ENCODE measurements at regions not wholly inside any gene's neighbourhood (a gene's known extent, or its start where the extent isn't known, plus 50 kb on each side); places are given as distances from the start of the nearest gene placed in this dataset.
"Not testable (repeated sequence)": the region's sequence is repeated elsewhere in the genome, so short reads cannot be mapped to it uniquely, and the experiment has no call there.

DNA sequence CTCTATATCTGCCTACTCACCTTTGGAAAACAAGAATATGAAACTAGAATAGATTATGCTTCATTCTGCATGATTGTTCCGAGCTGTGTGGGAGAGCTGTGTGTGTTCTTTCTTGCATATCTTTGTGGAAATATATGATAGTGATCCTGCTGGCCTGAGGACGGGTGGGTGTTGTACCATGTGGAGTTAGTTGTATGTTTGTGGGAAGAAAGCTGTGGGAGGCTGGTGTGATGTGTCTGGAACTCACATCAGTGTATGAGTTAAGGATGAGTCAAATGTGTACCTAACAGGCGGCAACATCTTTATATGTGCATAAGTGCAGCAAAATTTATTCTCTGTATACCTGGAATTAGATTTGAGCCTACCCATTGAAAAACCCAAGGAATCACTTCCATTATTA is 208.1 kb upstream of the ADGRL3 start:
- TF ChIP-seq, protein P1, sequence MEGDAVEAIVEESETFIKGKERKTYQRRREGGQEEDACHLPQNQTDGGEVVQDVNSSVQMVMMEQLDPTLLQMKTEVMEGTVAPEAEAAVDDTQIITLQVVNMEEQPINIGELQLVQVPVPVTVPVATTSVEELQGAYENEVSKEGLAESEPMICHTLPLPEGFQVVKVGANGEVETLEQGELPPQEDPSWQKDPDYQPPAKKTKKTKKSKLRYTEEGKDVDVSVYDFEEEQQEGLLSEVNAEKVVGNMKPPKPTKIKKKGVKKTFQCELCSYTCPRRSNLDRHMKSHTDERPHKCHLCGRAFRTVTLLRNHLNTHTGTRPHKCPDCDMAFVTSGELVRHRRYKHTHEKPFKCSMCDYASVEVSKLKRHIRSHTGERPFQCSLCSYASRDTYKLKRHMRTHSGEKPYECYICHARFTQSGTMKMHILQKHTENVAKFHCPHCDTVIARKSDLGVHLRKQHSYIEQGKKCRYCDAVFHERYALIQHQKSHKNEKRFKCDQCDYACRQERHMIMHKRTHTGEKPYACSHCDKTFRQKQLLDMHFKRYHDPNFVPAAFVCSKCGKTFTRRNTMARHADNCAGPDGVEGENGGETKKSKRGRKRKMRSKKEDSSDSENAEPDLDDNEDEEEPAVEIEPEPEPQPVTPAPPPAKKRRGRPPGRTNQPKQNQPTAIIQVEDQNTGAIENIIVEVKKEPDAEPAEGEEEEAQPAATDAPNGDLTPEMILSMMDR (IDR thresholded peaks at IDR 0.05), result no peak
- no peak for TF ChIP-seq POLR2A (IDR thresholded peaks at IDR 0.05)
- WGBS, 2 donors, result 47 to 49% methylated on average over 3 of the region's 3 CpGs

DNA sequence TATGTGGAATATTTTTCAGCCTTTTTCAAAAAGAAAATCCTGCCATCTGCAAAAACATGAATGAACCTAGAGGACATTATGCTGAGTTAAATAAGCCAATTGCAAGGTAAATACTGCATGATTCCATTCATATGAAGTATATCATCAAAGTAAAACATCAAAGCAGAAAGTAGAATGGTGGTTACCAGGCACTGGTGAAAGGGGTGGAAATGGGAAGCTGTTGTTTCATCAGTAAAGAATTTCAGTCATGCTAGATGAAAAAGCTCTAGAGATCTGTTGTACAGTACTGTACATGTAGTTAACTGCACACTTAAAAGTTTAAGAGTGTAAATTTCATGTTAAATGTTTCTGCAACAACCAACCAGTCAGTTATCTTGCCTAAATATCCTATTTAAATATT is 196.8 kb upstream of the ADGRL3 start:
- intact Hi-C loops (cut with DNase I), result no loop called here
- no peak for DNase-seq
- no peaks in the 10 kb centered on the region for H3K27me3 ChIP-seq
- H3K4me3 ChIP-seq, result no peak overlapping the region
- no peaks in the 10 kb centered on the region for H3K36me3 ChIP-seq
- no peak overlapping the region for H3K27ac ChIP-seq
- TF ChIP-seq POLR2A (IDR thresholded peaks at IDR 0.05), result no peak
- TF ChIP-seq, protein P1 (IDR thresholded peaks at IDR 0.05), result no peak
- no peaks in the 10 kb centered on the region for H3K4me1 ChIP-seq
- peaks cover 0 to 7% (median 0%) of the 10 kb centered on the region in 3 donors for H3K9me3 ChIP-seq

More for the DNA sequence above, 208.1 kb upstream of the ADGRL3 start:
- no peak overlapping the region for H3K4me3 ChIP-seq
- H3K27me3 ChIP-seq, result no peaks in the 10 kb centered on the region
- intact Hi-C loops (cut with DNase I), result no loop called here
- no peak for DNase-seq
- H3K27ac ChIP-seq, result no peak overlapping the region
- H3K9me3 ChIP-seq, result no peaks in the 10 kb centered on the region
- no peaks in the 10 kb centered on the region for H3K36me3 ChIP-seq
- H3K4me1 ChIP-seq, result no peaks in the 10 kb centered on the region

DNA sequence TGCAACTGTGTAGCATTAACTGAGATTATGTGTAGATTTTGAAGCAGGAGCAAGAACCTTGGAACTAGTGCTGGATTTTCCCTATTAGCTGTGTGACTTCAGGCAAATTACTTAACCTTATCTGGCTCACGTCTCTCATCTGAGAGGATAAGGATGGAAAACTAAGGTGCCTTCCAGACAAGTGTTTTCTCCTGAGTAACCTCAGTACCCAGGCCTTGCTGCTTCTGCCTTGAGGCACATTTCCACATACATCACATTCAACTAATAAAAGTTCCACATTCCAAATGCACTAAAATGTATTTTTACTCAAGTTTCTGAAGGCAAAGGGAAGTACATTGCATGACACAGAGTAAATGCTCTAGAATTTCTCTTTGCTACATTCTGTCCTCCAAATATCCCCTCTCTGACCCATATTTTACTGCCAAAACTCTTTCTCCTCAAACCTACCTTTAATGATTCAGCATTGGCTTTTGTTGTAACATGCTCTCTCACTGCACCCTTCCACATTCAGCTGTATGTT is 195.4 kb upstream of the ADGRL3 start:
- 42% methylated on average over 1 of the region's 1 CpG for WGBS, 2 donors
- Histone ChIP-seq H3K27ac (no peak overlapping the region), H3K36me3 (no peaks in the 10 kb centered on the region), H3K4me1 (no peaks in the 10 kb centered on the region), H3K4me3 (no peak overlapping the region), H3K9me3 (peaks cover 0 to 7% (median 0%) of the 10 kb centered on the region in 3 donors), H3K27me3 (no peaks in the 10 kb centered on the region)
- TF ChIP-seq, protein P1 (IDR thresholded peaks at IDR 0.05), result no peak
- no peak for TF ChIP-seq POLR2A (IDR thresholded peaks at IDR 0.05)
- intact Hi-C loops (cut with DNase I), result no loop called here
- DNase-seq, result no peak

- TF ChIP-seq, protein P1 (IDR thresholded peaks at IDR 0.05), result no peak
- no peak for TF ChIP-seq POLR2A (IDR thresholded peaks at IDR 0.05)
- 76 to 77% methylated on average over 2 of the region's 2 CpGs for WGBS, 2 donors
- intact Hi-C loops (cut with DNase I), result no loop called here
These were observed 189.1 kb upstream of the ADGRL3 start for GRCh38 chr4:61011051-61011450.

GRCh38 chr4:61011936-61012335 is 188.2 kb upstream of the ADGRL3 start:
- 73% methylated on average over 2 of the region's 5 CpGs; no CpG with 5 or more reads in 1 of the 2 donors for WGBS, 2 donors

More at GRCh38 chr4:61011051-61011450, 189.1 kb upstream of the ADGRL3 start:
- Histone ChIP-seq H3K27me3 (no peaks in the 10 kb centered on the region), H3K4me3 (no peak overlapping the region), H3K4me1 (no peaks in the 10 kb centered on the region), H3K9me3 (peaks cover 0 to 10% (median 0%) of the 10 kb centered on the region in 3 donors), H3K36me3 (no peaks in the 10 kb centered on the region), H3K27ac (no peak overlapping the region)
- no peak for DNase-seq

GRCh38 chr4:61024610-61025009 is 175.5 kb upstream of the ADGRL3 start:
- Histone ChIP-seq H3K27me3 (no peaks in the 10 kb centered on the region), H3K4me3 (no peak overlapping the region), H3K27ac (no peak overlapping the region), H3K36me3 (no peaks in the 10 kb centered on the region), H3K9me3 (no peaks in the 10 kb centered on the region), H3K4me1 (no peaks in the 10 kb centered on the region)
- TF ChIP-seq, protein P1 (IDR thresholded peaks at IDR 0.05), result no peak
- no peak for TF ChIP-seq POLR2A (IDR thresholded peaks at IDR 0.05)
- WGBS, 2 donors, result 96 to 98% methylated on average over 2 of the region's 2 CpGs
- DNase-seq, result no peak
- intact Hi-C loops (cut with DNase I), result no loop called here

More at GRCh38 chr4:61011936-61012335, 188.2 kb upstream of the ADGRL3 start:
- H3K4me3 ChIP-seq; H3K4me1 ChIP-seq; intact Hi-C loops (cut with DNase I); H3K36me3 ChIP-seq; H3K27me3 ChIP-seq; DNase-seq; H3K27ac ChIP-seq: not testable (repeated sequence)
- peaks cover 0 to 10% (median 0%) of the 10 kb centered on the region in 3 donors for H3K9me3 ChIP-seq
